GM12878 (cell line): ENCODE measurements at regions not wholly inside any gene's neighbourhood (a gene's known extent, or its start where the extent isn't known, plus 50 kb on each side); places are given as distances from the start of the nearest gene placed in this dataset.

Source experiments
- ATAC-seq: fragments of 200-7000 bp; cut with Tn5 transposase; 3 replicates; pipeline ENCODE4 v1.9.1; 2020; ENCODE audit warnings: mild to moderate bottlenecking, moderate library complexity
- BruUV-seq: library from RNA; stranded (reverse); fragments of 400-500 nt; replicated peaks from 2 replicates; lab custom pipeline; 2021; lab: Mats Ljungman, UMichigan
- CTCF ChIA-PET: fragments of 300-600 bp; sonication (Branson Sonifier 250); formaldehyde crosslinking; extraction: SDS; loops from one replicate; lab custom pipeline; 2021; ENCODE audit warnings: inconsistent platforms; lab: Yijun Ruan, JAX
- POLR2A ChIA-PET: fragments of 350-600 bp; formaldehyde crosslinking; extraction: SDS; loops from one replicate; lab custom pipeline; 2021; ENCODE audit warnings: inconsistent platforms; lab: Charles Lee
- RAD21 ChIA-PET: fragments of 300-600 bp; sonication (Branson Sonifier 250); formaldehyde crosslinking; loops from one replicate; lab custom pipeline; 2023; ENCODE audit warnings: antibody characterized with exemption; ENCODE audit not compliant: unreplicated experiment; lab: Charles Lee
- SMC1A ChIA-PET: fragments of 300-600 bp; sonication (Branson Sonifier 250); formaldehyde crosslinking; loops from one replicate; lab custom pipeline; 2023; ENCODE audit not compliant: unreplicated experiment, uncharacterized antibody; lab: Charles Lee
- DNase-seq: peaks from one replicate; pipeline ENCODE4 v3.0.0-alpha.2; 2011; ENCODE audit warnings: low read depth, low spot score
- FAIRE-seq: peaks from 3 replicates; lab custom pipeline; 2011; peaks lifted over from hg19 to GRCh38; lab: Jason Lieb, UNC
- H2AFZ ChIP-seq: 2 replicates; pipeline ENCODE4 v1.6.0; 2011; ENCODE audit warnings: low read depth, low read length, control low read depth; ENCODE audit not compliant: control insufficient read depth
- H3K27ac ChIP-seq: 2 replicates; pipeline ENCODE4 v1.5.1; 2011; ENCODE audit warnings: control low read depth; ENCODE audit not compliant: control insufficient read depth, insufficient read depth
- H3K27me3 ChIP-seq, 2 experiments: replicated peaks in 1 of 2; 2 replicates each; pipeline versions ENCODE4 v1.6.0 to v1.6.1; 2011; ENCODE audit warnings: low read length in 1 of 2; ENCODE audit not compliant: control insufficient read depth in 2 of 2, insufficient read depth in 2 of 2
- H3K36me3 ChIP-seq, 2 experiments: 2 replicates each; pipeline ENCODE4 v1.5.1; 2011; ENCODE audit warnings: low read length in 1 of 2; ENCODE audit not compliant: control insufficient read depth in 2 of 2, insufficient read depth in 2 of 2
- H3K4me1 ChIP-seq: 2 replicates; pipeline ENCODE4 v1.6.1; 2011; ENCODE audit warnings: mild to moderate bottlenecking, low read length, moderate library complexity, mixed read lengths; ENCODE audit not compliant: control insufficient read depth, insufficient read depth
- H3K4me2 ChIP-seq: 2 replicates; pipeline ENCODE4 v1.6.0; 2011; ENCODE audit warnings: control low read depth; ENCODE audit not compliant: control insufficient read depth, insufficient read depth
- H3K4me3 ChIP-seq: fragments of 200-600 bp; sonication (generic); 2 replicates; pipeline ENCODE4 v1.5.1; 2016
- H3K79me2 ChIP-seq: 2 replicates; pipeline ENCODE4 v1.6.0; 2011; ENCODE audit warnings: low read length; ENCODE audit not compliant: control insufficient read depth, insufficient read depth
- H3K9ac ChIP-seq: 2 replicates; pipeline ENCODE4 v1.8.0; 2011; ENCODE audit warnings: low read length, control low read depth, mixed read lengths; ENCODE audit not compliant: control insufficient read depth, insufficient read depth
- H3K9me3 ChIP-seq: replicated peaks from 3 replicates; pipeline ENCODE4 v1.5.1; 2011; ENCODE audit warnings: mild to moderate bottlenecking, low read length; ENCODE audit not compliant: control insufficient read depth, insufficient read depth
- H4K20me1 ChIP-seq: 2 replicates; pipeline ENCODE4 v1.6.0; 2011; ENCODE audit not compliant: control insufficient read depth, insufficient read depth
- BCL11A ChIP-seq: IDR thresholded peaks from 2 replicates; pipeline ENCODE4 v1.6.1; 2011; ENCODE audit warnings: low read depth, low read length
- BRCA1 ChIP-seq: IDR thresholded peaks from 2 replicates; pipeline ENCODE4 v1.6.1; 2011; ENCODE audit warnings: low read depth, low read length, improper control_type of control experiment
- CHD2 ChIP-seq: IDR thresholded peaks from 2 replicates; pipeline ENCODE4 v1.6.1; 2011; ENCODE audit warnings: low read depth, low read length, improper control_type of control experiment, borderline replicate concordance
- CHD4 ChIP-seq: fragments of 200-600 bp; sonication (generic); IDR thresholded peaks from 2 replicates; pipeline ENCODE4 v1.6.1; 2016; ENCODE audit warnings: mild to moderate bottlenecking
- CREB1 ChIP-seq: IDR thresholded peaks from 2 replicates; pipeline ENCODE4 v1.6.1; 2012; ENCODE audit warnings: low read depth, mild to moderate bottlenecking, inconsistent platforms
- DPF2 ChIP-seq: fragments of 450-650 bp; IDR thresholded peaks from 2 replicates; pipeline ENCODE4 v1.6.1; 2017; ENCODE audit warnings: mild to moderate bottlenecking
- EP300 ChIP-seq, 2 experiments: fragments of 150-350 bp in 1 of 2; IDR thresholded peaks; 2 replicates each; pipeline ENCODE4 v1.6.1; 2011 to 2012; ENCODE audit warnings: low read depth in 2 of 2, low read length in 2 of 2, borderline replicate concordance in 1 of 2, improper control_type of control experiment in 1 of 2, inconsistent platforms in 1 of 2; ENCODE audit not compliant: control insufficient read depth in 1 of 2
- ESRRA ChIP-seq: IDR thresholded peaks from 2 replicates; pipeline ENCODE4 v1.6.1; 2012; ENCODE audit warnings: mild to moderate bottlenecking, low read length, improper control_type of control experiment
- HCFC1 ChIP-seq: fragments of 150-350 bp; IDR thresholded peaks from 2 replicates; pipeline ENCODE4 v1.6.1; 2014; ENCODE audit warnings: low read length
- NR2C1 ChIP-seq: fragments of 450-650 bp; IDR thresholded peaks from 2 replicates; pipeline ENCODE4 v1.6.1; 2017; ENCODE audit warnings: antibody characterized with exemption, mild to moderate bottlenecking, moderate library complexity
- NR2C2 ChIP-seq: IDR thresholded peaks from 2 replicates; pipeline ENCODE4 v1.6.1; 2011; ENCODE audit warnings: borderline replicate concordance, low read depth; ENCODE audit not compliant: control insufficient read depth, insufficient read length
- RELA ChIP-seq: fragments of 450-650 bp; IDR thresholded peaks from 2 replicates; pipeline ENCODE4 v1.8.0; 2014; ENCODE audit warnings: borderline replicate concordance; ENCODE audit not compliant: partially characterized antibody
- SMARCA5 ChIP-seq: fragments of 450-650 bp; IDR thresholded peaks from 2 replicates; pipeline ENCODE4 v1.6.1; 2017; ENCODE audit warnings: mild to moderate bottlenecking
- SREBF1 ChIP-seq: IDR thresholded peaks from 2 replicates; pipeline ENCODE4 v1.6.1; 2012; ENCODE audit warnings: mild to moderate bottlenecking, low read length
- STAT3 ChIP-seq: IDR thresholded peaks from 2 replicates; pipeline ENCODE4 v1.6.1; 2011; ENCODE audit warnings: low read depth, low read length, improper control_type of control experiment
- WGBS: methylation state at CpG from one replicate; pipeline ENCODE4 v1.1.6; 2016; ENCODE audit warnings: low lambda C conversion rate; ENCODE audit not compliant: insufficient replicate concordance, insufficient coverage; ENCODE audit errors: missing lambda C conversion rate; 5-methylcytosine and 5-hydroxymethylcytosine counted together
- in situ Hi-C: fragments of 300-500 bp; cut with MboI; formaldehyde crosslinking; loops from 9 replicates; pipeline ENCODE4 v1.14.3; 2018; ENCODE audit warnings: mixed read lengths
- intact Hi-C: fragments of 100-400 bp; cut with micrococcal nuclease; formaldehyde crosslinking; loops from one replicate; pipeline ENCODE4 v1.14.2; 2022; ENCODE audit not compliant: unreplicated experiment

GRCh38 chr22:19663286-19663815 lies 51.0 kb upstream of the SEPTIN5 start:
- FAIRE-seq (no peak), DNase-seq (no peak), ATAC-seq (peak; percentile 46; the same call in 2 of the 3 replicates)
- Histone ChIP-seq H3K27me3 (no peaks in the 10 kb centered on the region; a peak in 2 of 4 replicates), H3K9ac (no peak overlapping the region), H2AFZ (no peak overlapping the region), H3K4me3 (no peak overlapping the region), H4K20me1 (no peaks in the 10 kb centered on the region), H3K4me1 (no peaks in the 10 kb centered on the region), H3K27ac (no peak overlapping the region), H3K9me3 (no peaks in the 10 kb centered on the region), H3K79me2 (no peaks in the 10 kb centered on the region), H3K4me2 (no peak overlapping the region), H3K36me3 (no peaks in the 10 kb centered on the region)
- no TSS peak for BruUV-seq
- intact Hi-C loops, result no loop called here
- ChIA-PET RAD21 (no interaction called here), CTCF (no interaction called here), SMC1A (no interaction called here), POLR2A (interaction anchor here (0.7 kb wide), 1 partner anchor 19 kb away, joined by 4 read pairs; no protein-coding TSS in a partner anchor)
- TF ChIP-seq CREB1, result no peak
- no peak for TF ChIP-seq EP300 (IDR thresholded peaks at IDR 0.05; ENCODE audit: borderline replicate concordance in 1 of 2, control insufficient read depth in 1 of 2, low read depth in 2 of 2, low read length in 2 of 2)
- no peak for TF ChIP-seq NR2C1
- no peak for TF ChIP-seq NR2C2
- TF ChIP-seq RELA, result no peak
- TF ChIP-seq CHD2, result no peak
- no peak for TF ChIP-seq ESRRA
- no peak for TF ChIP-seq STAT3
- TF ChIP-seq BCL11A, result no peak
- no peak for TF ChIP-seq HCFC1
- no peak for TF ChIP-seq SREBF1
- TF ChIP-seq SMARCA5, result no peak
- TF ChIP-seq DPF2, result no peak
- no peak for TF ChIP-seq BRCA1
- no peak for TF ChIP-seq CHD4
- 20% methylated on average over 6 of the region's 6 CpGs for WGBS
- in situ Hi-C loops, result no loop called here
